ENCODE measurements at regions not wholly inside any gene's neighbourhood (a gene's known extent, or its start where the extent isn't known, plus 50 kb on each side); places are given as distances from the start of the nearest gene placed in this dataset.

DNA sequence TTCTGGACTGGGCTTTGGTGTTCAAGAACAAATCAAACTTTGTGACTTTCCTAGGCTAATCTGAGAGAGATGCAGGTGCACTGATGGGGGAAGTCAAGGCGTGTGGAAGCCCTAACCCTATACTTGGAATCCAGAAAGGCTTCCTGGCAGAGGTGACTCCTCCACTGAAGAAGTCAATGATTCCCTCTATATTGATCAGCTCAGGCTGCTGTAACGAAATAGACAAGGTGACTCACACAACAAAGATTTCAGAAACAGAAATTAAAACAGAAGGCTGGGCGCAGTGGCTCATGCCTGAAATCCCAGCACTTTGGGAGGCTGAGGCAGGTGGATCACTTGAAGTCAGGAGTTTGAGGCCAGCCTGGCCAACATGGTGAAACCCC lies 69.6 kb upstream of the GGTA1 start:
- DNase-seq: no peak

DNA sequence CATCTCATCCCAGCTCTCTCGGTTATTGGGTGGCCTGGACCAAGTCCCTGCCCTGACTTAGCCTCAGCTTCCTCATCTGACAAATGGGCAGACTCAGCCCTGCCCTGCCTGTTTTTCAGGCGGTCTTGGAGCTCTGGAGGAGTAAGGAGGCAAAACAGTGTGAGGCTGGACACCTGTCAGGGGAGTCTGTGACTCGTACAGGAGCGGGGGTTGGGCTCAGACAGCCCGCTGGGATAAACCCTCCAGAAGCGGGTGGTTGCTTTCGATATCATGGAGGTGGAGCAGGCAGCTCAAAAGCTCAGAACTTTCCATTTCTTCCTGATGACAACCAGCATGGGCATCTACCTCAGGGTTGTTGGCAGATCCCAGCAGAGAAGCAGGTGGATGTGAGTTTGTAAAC lies 72.9 kb upstream of the GGTA1 start:
- no peak for DNase-seq

DNA sequence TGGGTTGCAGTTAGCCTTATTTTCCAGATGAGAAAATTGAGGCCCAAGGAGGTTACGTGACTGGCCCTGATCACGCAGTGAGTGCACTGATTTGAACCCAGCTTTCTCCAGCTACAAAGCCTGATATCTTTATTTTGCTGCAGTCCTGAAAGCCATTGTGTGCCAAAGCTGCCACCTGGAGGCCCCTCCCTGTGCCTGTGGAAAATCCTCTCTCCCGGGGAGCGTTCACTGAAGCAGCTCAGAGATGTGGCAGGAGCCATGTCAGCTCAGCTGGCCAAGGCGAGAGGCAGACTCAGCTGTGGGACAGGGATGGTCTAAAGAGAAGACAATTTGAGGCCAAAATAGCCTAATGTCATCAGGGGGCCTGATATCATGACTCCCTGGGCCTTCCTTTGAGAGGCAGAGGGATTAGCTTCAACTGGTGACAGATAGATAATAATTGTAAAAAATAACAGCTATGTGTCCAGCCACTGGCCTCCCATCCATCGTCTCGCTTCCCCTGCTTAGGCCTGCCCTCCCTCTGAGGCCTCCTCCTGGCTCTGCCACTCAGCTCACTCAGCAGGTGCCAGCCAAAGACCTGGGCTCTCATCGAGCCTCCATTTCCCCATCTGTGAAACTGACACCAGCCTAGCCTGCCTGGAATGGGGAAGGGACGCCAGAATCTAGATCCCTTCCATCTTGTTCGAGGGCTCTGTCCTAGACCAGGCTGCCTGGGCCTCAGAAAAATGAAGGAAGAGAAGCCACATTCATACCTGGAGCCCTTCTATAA lies 74.3 kb upstream of the GGTA1 start:
- no peak for DNase-seq

DNA sequence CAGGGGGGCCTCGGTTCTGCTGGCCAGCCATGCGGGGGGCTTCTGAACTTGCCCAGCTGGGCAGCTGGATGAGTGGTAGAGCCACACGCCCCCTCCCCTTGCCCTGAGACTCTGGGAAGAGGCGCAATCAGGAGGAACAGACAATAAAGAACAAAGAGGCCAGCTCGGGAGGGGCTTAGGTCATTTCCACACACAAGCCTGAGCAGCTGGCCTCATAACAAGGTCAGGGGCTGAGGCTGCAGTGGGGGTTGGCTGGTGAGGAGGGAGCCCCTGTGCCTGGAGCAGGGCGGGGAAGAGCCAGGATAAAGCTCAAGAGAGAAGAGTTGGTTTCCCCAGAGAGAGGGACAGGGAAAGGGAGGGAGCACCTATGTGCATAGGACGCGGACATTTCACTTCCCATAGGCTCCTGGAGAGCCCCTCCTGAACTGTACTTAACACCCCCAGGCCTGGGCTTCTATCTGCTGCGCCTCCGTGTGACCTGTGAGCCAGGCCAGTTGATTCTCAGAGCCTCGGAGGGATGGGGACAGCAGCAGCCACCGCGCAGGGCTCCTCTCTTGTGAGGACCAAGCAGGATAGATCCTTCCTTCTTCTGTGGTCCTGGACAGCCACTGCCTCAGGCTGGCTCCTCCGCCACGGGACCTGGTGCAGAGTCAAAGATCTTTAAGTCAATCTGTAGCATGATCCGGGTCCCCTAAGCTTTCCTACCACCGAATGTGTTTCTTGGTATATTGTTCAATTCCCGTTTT lies 75.3 kb upstream of the GGTA1 start:
- no peak for DNase-seq

DNA sequence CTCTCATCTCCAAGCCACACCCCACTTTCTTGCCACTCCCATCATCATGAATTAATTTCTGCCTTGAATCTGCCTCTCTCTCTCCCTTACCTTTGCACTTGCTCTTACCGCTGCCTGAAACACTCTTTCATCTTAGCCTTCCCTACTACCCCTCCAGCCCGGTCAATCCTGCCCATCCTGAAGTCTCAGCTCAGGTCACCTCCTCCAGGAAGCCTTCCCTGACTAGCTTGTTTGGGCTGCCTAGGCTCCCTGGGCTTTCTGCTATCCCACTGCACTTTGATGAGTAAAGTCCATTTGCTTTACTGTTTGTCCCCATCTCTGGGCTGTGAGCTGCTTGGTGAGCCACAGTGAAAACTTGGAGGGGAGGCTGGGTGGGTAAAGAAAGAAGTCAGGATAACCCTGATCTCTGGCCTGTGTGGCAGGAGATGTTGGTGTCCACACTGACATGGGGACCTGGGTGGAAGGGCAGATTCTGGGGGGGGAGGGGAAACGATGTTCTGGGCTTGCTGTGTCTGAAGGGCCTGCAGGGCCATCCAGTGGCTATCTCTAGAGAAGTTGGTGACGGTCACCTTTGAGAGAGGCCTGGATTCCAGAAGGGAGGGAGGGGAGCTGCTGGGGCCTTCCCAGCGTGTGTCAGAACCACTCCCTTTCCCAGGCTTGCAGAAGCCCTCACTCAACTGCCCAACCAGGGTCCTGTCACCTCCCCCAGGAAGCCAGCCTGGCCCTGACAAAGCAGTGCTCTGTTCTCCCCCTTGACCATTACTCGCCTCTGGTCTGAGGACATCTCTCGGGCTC lies 75.0 kb upstream of the DAB2IP start:
- no peak for DNase-seq

DNA sequence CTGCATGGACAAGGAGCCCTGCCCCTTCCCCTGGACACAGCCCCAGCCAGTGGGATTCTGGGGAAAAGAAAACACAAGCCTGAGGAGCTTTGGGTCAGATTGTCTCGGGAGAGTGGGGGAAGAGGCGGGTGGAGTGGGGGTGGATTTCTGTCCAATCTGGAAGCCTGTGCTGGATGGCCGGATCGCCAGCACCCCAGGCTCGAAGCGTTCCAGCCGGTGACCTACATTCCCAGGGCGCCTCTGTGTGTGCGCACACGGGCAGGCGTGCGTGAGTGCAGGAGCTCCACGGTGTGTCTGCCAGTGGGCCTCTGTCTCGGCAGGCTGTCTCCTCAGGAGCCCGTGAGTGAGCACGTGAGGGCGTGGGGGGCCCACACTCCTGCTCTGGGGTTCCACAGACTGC lies 74.3 kb upstream of the DAB2IP start:
- no peak for DNase-seq

DNA sequence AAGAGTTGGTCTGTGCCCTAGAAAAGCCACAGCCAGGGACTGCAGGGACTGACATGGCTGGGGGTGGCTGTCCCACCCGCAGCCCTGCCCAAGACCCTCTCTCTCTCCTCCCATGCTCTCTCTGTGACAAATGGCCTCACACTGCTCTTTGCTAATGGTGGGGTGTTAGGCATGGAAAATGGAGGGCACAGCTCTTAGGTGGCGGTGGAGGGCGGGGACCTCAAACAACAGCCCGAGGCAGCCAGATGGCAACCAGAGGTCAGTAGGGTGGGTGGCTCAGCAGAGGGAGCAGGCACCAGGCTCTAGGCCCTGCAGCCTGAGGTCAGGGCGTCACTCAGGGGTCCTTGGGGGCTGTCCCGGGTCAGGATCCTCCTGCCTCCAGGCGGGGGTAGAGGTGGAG lies 73.9 kb upstream of the DAB2IP start:
- DNase-seq: no peak

DNA sequence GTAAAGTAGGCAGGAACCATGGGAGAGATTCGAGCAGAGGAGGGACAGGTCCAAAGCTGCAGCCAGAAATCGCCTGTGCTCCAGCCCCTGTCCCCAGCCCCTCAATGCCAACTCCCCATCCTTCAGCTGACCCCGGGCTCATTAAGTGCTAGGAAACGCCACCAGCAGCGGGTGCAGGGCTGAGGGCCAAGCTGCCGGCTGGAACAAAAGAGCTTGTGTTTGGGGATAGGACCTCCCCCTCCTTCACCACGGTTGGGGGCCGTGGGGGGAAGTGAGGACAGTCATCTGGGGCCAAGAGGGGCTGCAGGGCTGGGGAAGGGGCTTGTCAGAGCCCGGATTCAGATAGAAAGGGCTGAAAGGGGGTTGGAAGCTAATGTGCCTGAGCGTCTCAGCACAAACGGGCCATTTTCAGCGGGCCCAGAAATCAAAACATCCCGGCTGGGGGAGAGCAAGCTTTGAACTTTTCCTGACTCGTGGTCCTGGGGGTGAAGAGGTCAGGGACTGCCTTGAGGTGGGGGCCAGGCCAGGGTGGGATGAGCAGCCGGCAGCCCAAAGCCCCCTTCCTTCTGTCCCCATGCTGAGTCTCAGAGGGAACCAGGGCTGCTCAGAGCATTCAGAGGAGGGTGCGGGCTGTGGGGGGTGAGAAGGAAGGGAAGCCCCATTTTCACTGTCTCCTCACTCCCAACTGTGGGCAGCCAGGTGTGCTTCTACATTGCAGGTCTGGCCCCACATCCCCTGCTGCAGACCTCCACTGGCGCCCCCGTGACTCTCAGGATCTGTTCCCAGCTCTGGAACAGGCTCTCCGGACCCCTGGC lies 69.4 kb upstream of the DAB2IP start:
- no peak for DNase-seq

DNA sequence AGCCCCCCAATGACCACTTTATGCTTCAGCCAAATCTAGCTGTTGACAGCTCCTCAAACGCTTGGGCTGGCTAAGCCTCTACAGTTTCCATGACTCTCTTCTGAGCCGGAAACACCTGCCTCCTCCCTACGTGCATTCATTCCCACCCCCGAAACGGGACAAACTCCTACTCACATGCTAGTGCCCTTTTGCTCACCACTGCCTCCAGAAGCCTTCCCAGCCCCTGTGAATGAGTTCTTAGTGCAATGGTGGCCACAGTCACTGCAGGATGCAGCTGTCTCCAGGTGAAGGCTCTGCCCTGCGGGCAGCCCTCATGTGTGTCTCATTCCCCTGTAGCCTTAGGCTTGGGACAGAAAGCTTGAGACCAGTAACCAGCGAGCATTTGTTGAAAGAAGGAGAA lies 68.8 kb upstream of the DAB2IP start:
- DNase-seq: no peak

DNA sequence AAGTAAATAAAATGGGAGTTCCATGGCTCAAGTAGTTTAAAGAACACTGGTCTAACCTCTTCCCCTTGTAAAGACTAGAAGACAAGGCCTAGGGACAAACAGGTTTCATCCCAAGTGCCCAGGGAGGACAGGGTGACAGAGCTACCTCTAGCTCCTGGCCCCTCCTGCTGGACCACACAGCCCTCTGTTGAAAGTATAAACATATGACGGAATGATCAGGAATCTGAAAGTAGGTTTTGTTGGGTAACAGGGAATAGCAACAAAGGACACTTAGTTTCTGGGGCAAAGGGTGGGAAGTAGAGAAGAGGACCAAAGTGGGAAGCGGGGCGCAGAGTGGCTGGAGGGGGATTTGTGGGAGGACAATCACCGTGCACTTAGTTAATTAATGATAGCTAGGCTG lies 67.0 kb upstream of the DAB2IP start:
- DNase-seq: no peak

DNA sequence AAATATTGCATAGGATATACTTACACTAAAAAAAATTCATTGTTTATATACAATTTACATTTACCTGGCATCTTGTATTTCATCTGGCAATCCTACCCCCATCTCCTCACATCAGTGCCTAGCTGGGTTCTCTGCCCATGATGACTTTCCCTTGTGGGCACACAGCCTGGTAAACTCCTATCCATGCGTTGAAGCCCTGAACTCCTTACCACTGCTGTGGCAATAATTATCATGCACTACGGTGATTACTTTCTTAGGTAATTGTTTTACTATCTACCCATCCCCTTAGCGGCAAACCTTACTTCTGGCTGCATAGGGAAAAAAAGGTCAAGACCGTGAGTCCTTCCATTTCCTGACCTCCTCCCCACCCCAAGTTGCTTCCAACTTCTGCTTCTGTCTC lies 63.6 kb upstream of the DAB2IP start:
- no peak for DNase-seq

DNA sequence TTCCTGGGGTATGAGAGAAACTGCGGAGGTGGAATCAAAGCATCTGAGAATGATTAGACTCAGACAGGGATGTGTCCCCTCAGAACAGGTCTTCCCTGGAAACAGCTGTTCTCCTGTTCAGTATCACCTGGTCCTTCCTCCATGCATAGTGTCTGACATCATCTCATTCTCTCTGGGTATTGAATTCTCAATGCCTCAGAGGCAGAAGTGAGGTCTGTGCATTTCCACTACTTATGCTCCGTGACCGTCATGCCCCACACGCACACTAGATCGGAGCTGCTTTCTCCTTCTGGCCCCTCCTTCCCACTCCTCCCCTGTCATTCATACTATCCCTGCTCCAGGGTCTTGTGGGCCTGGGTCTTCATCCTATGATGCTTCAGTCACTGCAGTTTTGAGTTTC lies 61.4 kb upstream of the DAB2IP start:
- no peak for DNase-seq

DNA sequence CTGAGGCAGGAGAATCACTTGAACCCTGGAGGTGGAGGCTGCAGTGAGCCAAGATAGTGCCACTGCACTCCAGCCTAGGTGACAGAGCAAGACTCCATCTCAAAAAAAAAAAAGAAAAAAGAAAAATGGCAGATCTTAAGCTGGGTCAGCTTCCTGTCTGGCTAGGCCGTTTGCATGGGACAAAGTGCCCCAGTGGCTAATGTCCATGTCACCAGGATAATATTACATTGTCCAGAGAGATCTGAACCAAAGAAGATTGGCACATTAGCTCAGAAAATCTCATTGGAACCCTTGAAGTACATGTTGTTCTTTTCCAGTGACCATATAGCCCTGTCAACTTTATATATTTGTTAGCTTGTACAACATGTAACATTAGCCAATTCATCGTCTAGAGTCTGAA lies 59.2 kb upstream of the DAB2IP start:
- no peak for DNase-seq

DNA sequence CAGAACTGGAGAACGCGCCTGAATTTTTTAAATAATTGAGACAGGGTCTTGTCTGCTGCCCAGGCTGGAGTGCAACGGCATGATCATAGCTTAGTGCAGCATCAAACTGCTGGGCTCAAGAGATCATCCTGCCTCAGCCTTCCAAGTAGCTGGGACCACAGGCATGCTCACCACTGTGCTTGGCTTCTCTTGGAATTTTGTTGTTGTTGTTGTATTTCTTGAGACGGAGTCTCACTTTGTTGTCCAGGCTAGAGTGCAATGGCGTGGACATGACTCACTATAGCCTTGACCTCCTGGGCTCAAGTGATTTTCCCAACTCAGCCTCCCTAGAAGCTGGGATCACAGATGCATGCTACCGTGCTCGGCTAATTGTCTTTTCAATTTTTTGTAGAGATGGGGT lies 58.4 kb upstream of the DAB2IP start:
- DNase-seq: no peak

DNA sequence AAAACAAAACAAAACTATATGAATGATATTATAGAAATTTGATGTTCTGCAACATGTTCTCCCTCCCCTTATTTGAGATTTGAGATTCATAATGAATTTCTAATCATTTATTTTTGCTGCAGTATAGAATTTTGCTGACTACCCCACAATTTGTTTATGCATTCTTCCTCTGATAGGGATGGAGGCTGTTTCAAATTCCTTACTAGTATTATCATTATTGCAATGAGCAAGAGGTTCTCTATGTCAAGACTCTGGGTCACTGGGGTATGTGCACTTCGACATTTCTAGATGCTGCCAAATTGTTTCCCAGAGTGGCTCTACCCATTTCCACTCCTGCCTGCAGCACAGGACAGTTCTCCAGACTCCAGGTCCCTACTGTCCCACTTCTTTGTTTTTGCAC lies 54.9 kb upstream of the DAB2IP start:
- DNase-seq: no peak

DNA sequence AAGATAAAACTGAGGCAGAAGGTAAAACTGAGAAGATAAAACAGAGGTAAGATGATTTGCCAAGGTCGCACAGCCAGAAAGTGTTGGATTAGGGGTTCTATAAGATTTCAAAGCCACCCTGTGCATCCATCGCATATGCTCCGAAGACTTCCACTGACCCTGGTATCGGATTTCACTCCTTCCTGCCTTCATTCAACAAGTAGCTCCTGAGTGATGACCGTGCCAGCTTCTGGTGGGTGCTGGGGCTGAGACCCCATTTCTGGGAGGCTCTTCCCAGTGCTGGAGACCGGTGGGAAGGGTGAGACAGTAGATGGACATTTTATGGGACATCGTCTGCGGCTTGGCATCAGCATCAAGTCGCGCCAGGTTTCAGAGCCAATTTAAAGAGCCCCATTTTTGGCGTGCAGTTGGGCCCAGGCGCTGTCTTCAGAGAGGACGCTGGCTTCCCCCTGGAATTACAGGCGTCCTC lies 53.7 kb upstream of the DAB2IP start:
- no peak for DNase-seq

DNA sequence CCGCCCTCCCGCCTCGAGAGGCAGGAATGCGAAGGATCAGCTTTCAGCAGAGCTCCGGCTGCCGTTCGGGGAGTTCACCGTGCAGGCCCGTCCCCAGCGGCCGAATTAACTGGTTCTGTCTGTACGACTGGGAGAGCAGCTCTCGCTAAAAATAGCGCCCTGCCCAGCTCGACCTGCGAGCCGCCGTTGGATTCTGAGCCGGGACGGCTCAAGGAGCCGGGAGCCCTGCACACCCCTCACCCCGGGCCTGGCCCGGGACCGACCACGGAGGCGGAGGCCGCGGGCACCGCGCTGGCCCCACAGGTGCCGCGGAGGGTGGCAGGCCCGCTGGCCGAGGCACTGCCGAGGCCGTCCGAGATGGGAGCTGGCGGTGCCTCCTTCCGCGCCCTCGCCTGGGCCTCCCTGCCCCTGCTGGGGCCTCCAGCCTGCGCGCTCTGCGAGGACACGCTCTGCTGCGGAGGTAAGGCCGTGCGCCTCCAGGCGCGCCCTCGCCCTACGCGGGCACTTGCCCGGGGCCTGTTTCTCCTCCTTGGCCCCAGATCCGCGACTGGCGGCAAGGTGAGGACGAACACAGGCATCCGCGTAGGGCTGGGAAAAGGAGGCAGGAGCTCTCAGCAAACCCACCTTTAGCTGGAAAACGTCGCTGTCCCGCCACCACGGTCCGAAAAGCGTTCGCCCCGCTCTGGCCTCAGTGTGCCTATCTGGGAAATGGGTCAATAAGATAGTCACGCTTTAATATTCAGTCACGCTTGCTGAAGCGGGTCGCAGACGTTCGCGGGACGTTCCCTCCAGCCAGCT lies 53.1 kb upstream of the DAB2IP start:
- peak; percentile 30 for DNase-seq

DNA sequence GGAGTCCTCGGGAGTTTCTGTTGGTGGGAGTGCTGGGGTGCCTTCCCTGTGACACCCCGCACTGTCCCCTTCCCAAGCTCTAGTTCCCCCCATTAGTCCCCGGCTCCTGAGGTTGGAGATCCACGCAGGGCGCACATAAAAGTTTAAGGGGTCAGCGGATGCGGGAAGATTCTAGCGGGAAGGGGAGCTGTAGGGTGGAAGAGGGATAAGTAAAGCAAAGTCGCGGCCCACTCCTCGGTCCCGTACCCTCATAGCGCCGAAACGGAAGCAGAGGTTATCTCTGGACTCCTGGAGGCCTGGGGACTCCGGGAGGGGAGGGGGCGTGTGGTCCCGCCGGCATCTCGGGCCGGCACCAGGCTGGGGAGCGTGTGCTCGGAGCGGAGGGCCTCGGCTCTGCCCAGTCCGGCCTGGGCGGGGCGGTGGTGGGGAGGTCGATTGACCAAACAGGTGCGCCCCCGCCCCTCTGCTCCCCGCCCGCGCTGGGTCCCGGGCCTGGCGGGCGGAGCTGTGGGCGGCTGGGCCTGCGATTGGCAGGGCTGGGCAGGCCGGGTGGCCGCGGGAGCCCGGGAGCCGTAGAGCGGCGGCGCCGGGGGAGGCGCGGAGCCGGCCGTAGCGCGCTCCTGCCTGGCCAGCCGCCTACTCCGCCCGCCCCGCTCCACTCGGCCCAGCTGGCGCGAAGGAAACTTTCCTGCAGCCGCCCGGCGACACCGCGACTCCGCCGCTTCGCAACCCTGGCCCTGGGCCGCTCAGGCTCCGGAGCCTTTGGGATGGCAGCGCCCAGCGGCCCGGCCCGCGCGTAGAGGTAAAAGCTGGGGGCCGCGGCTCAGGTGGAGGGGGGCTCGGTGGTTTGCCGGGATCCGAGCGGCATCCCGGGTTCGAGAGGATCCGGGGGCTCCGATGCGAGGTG lies 52.2 kb upstream of the DAB2IP start:
- no peak for DNase-seq

DNA sequence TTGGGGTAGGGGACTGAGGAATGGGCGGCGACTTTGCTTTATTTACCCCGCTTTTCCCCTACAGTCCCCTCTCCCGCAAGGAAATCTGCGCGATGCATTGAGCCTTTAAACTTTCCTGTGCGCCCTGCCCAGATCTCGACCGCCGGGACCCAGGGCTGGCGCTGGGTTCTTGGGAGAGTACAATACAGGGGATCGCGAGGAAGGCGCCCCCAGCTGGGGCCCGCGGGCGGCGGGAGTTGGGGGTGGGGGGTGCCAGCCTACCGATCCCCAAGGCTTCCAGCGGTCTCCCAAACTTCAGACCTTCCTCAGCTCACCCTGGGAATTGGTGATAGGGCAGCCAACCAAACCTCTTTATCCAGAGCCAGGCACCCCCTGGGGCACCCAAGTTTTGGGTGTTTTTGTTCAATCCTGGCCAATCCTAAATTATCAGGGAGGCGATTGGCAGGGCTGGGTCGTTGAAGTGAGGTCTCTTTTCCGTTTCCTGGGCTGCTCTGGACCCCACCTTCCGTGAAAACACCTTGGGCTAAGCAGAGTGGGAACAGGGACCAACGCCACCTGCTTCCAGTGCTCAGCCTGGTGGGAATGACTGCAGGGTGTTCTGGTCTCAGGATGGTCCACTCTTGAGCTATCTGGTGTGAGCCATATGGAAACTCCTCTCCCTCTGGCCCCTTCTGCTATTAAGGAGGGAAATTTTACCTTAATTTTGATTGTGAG lies 51.4 kb upstream of the DAB2IP start:
- no peak for DNase-seq

DNA sequence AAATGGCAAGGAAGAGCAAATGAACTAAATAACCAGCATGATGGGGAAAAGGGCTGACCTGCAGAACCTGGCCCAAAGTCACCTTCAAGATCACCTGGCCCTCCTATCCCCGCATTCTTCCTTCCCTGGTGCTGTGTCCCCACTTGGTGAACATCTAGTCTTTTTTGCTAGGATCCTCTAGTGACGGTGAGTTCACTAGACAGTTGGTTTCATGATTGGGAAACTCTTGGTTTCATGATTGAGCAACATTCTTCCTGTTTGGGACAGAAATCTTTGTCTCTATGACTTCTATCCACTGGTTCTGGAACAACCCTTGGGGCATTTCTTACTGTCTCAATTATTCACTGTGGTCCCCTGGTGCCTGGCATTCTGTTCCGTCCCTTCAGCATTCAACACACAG lies 50.2 kb upstream of the DAB2IP start:
- DNase-seq: no peak
